ENCODE measurements at regions not wholly inside any gene's neighbourhood (a gene's known extent, or its start where the extent isn't known, plus 50 kb on each side); places are given as distances from the start of the nearest gene placed in this dataset.
A peak's percentile ranks its signal among the peaks of the same experiment; 100 is the strongest.

DNA sequence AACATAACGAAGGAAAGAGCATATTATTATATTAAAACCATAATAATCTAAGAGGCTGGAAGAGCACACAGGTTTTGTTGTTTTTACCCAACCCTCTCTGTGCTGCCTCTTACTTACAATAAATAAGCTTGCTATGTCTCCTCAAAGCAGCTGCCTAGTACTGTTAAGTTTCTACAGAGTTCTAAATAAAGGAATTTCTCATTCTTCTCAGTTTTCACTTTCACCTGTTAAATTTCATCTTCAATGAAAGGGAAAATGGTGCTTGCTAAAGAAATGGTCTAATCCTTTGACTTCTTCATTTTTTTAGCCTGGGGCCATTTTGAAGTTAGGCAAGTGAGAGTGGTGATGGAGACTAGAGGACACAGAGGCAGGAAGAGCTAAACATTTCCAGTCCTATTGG is 396.1 kb downstream of the MAN2A1 start:
- no peak for DNase-seq

DNA sequence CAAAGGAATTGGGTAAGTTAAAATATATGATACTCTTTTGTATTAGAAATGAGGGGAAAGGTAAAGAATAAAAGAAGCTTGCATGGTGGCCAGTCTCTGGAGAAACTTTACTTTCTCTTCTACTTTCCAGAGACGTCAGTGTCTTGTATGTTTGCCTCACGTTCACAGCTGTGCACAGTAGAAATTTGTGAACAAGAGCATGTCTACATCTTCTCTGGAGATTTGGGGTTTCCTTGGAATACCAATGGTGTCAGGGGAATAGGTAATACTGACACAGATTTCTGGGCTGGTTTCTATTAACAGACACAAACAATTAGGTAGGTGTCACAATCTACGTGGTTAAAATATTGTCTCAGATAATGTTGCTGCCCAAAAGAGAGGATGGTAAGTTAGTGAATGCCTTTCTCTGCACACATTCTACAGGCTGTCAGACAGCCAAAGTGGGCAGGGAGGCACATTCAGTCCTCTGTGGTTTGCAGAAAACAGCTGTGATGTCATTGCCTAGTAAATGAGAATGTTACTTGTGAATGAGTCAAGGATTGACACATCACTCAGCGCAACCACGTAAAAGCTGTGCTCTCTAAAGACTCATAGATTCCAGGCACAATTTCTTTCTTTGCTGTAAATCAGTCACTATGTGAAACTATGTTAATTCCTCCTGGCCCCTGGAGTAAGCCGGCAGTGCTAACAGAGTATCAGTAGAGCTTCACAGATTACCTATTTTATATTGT is 397.1 kb downstream of the MAN2A1 start:
- DNase-seq = peak; percentile 34

DNA sequence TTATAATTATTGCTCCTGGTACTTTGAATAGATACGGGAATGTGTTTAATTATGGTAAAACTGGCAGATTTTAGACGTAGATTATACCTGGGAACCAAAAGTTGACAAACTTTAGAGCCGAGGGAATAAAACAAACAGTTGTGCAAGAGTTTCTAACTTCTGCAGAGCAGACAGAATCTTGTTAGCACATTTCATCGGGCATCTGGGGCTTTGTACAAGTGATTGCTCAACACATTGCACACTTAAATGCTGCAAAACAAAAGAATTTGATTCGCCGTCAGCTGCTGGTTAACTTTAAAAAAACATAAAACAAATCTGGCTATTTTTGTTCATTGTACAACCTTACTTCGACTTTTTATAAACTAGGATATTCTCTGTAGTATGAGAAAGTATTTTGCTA is 398.1 kb downstream of the MAN2A1 start:
- no peak for DNase-seq

DNA sequence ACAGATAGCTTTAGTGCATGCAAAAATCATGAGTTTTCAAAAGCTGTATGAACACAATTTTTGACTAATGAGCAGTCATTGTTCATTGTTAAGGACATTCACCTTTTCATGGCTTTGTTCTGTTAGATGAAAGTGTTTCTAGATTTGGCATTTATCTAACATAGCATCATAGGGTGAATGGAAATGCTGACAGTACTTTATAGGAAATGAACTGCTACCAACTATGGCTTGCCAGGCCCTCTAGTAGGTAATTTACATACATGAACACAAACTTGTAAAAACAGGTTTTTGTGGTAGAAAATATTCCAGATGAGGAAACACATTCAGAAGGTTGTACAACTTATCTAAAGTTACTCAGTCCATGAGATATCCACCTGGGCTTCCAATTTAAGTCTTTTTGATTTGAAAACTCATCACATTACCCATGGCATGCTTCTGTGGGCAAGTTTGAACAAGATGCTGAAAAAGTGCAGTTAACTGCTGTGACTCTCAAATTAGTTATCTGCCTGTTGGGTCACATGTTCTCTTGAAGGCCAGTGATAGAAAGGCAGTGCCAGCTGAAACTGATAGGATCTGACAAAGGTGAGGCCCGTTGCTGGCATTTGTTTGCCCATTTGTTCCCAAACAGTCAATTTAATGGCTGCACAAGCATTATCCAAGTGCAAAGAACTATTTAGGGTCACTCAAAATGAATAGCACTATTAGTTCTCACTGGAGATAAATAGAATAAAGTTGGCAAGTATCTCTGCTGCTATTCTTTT is 399.1 kb downstream of the MAN2A1 start:
- no peak for DNase-seq

DNA sequence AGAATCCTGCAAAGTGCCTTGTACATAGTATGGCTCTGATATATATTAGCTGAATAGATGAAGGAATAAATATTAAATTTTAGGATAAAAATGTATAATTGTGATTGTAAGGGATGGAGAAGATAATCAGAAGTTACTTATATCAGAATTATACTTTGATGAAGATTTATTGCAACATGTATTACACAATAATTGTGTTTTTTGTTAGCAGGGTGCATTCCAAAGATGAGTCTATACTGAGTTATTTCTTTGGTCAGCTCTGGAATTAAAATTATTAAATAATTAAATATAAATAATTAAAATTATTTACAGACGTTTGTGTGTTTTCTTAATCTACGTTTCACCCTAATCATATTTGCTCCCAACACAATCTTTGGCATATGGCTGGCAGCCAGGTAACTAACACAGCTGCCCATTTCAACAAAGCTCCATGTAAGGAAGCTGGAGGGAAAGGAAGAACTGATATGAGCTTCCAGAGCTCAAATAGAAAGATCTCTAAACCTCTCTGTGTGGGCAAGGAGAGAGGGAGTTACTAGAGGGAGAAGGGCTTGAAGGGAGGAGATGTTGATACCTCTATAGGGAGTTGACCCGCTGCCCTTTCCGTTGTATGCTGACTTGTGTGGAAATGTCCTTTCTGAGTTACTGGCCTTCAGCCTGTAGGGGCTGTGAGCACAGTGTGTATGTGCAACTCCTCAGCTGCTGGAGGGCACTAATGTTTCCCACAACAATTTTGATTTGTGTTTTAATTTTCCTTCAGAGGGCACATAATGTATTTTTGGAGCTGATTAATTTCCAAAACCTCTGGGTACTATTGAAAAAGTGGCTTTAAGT is 403.4 kb downstream of the MAN2A1 start:
- no peak for DNase-seq

DNA sequence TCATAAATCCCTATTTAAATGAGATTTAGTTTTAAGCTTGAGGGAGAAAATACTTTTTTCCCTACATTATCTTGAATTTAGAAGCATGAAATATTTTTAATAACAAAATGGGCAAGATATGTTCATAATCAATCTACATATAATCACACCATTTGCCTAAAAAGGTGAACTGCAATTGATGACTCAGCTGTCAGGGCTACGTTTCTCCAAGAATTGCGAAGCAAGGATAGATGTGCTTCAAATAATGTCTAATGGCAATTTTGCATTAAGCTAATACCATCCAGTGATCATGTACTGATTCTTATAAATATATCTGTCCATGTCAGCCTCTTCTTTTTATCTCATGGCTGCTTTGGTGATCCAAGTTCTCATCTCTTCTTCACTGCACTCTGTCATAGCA is 404.4 kb downstream of the MAN2A1 start:
- no peak for DNase-seq

DNA sequence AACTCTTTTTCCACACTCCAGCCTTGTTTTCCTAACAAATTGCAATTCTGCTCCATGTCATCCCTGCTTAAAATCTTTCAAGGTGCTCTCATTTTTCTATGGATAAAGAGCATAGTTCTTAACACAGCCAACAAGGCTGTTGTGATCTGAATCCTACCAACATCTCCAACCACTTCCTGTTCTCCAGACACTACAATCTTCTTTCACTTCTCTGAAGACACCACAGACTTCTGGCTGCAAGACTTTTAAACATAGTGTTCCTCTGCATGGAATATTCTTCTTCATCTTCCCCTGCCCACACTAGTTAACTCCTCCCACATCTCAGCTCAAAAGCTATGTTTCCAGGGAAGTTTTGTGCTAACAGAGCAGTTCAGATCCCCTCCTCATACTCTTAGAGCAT is 404.8 kb downstream of the MAN2A1 start:
- DNase-seq = peak; percentile 12

DNA sequence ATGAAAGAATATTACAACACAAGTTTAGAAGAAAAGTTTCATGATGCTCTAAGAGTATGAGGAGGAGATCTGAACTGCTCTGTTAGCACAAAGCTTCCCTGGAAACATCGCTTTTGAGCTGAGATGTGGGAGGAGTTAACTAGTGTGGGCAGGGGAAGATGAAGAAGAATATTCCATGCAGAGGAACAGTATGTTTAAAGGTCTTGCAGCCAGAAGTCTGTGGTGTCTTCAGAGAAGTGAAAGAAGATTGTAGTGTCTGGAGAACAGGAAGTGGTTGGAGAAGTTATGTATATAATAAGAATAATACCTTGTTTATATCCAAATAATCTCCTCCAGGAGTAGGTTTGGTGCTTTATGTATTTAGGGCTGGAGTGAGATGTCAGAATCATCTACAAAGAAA is 406.7 kb downstream of the MAN2A1 start:
- DNase-seq = peak; percentile 25

DNA sequence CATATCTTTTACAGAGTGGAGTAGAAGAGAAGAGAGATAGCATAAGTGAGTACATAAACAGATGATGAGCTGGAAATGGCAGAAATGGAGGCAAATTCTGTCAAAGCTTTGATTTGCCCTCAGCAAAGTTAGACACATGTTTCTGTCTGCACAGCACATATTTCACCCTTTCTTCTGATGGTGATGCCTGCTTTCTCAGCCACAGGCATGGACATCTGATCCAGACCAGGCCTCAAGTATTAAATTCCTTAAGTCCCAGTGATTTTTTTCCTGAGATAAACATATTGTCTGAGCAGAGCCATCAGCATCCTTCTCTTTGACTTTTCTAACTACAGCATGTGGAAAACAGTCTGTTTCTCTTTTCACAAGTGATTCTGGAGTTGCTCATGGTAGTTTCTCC is 409.8 kb downstream of the MAN2A1 start:
- no peak for DNase-seq

DNA sequence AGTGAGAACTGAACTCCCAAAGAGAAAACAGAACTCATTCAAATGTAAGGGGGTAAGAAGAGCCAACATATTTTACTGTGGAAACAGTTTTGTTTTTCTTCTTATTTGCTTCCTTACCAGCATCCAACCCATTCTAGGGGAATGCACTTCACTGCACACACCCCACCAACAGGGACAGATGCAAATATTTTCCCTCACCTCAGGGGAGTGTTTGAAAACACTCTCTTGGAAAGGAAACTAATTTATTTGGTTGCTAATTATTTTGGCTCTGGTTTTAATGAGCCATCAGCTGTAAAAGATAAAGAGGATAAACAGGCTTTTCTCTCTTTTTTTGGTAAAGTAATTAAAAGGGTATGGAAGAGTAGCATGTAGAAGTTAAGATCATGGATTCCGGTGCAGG is 413.4 kb downstream of the MAN2A1 start:
- DNase-seq = no peak

DNA sequence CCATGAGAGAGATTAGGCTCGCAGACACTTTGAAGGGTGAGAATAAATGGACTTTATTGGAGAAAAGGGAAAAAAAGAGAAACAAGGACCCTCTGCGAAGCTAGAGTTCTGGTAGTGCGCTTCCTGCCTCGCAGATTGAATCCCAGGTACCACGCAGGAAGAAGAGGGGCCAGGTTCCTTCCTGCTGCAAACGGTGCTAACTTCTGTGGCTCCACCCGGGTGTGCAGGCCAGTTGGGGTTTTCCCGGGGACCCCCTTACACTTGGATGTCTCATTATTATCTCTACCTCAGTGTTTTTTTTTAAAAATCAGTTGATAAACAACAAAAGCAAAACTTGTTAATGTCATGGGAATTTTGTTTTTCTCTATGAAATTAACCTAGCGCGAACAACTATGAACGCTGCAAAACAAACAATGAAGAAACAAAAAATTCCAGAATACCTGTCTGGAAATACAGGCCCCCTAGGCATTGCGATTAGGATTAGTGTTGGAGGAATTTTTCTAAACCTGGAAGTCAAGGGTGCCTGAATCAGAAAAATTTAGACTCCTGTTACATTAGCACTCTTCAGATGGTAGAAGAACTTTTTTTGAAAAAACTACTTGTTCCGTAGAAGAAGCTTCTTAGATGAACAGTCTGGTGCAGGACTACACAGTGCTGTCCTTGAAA is 414.5 kb downstream of the MAN2A1 start:
- no peak for DNase-seq

DNA sequence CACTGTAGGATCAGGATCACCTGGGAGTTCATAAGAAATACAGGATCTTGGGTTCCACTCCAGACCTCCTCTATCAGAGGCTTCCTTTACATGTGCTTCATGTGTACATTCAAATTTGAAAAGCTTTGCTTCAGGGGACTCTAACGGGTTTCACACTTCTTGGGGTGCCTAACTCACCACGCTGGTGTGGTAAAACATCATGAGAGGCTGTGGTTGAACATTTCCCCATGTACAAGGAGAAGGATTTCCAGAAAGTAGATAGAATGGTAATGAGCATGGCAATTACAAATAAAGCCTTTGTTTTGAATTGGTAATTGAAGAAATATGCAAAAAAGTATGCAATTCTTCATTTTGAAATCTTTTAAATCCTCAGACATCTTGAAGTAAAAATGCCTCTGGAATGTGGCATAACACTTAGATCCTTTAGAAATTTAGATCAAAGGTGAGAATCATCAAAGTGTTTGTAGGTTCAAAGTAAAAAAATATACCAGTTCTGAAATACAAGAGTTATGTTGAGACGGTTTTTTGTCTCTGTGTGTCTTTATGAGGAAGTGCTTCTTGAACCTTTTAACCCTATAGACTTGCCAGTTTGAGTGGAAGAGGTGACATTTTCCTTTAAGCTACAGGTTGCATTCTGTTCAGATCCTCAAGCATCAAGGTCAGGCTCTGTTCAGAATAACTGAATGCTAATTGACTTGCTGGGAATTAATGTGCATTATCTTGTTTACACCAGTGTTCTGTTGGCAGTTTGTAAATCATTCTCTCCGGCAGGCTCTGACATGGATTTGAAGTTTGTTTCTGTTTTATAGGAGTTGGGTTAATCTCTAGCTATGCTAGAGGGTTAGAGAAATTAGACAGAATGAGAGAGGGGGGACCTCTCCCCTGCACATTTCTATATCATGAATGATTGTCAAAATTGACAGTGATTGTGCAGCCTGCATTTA is 415.3 kb downstream of the MAN2A1 start:
- DNase-seq = no peak

DNA sequence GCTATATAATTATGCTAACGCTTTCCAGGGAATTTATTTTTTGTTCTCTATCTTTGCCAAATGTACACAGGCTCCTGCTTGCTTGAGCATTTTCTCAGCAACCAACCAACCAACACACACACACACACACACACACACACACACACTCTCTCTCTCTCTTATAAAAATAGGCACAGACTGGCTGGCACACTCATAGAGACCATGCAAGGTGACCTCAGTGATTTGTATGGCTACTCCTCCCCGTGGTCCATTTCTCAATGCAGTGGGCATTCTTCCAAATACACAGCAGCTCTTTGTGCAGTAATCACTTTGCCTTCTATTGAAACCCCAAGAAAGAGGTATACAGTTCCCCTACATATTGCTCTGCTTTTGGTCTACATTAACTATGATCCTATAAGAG is 416.0 kb downstream of the MAN2A1 start:
- no peak for DNase-seq

DNA sequence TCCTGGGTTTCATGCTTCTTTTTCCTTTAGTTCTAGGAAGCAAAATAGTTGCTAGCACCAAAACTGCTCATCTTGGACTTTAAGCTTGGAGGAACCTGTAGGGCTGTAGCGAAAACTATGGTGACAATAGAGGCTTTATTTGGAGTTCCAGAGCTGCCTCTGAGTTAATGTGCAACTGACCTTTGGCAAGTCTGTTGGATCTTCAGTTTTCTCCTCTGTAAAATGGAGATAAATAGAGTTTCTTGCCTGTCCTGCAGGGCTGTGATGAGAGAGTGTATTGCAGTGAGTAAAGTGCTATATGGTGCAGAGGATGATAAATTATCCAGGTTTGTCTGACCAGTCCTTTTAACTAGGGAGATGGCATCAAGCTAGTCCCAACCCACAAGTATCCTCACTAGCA is 417.0 kb downstream of the MAN2A1 start:
- no peak for DNase-seq

DNA sequence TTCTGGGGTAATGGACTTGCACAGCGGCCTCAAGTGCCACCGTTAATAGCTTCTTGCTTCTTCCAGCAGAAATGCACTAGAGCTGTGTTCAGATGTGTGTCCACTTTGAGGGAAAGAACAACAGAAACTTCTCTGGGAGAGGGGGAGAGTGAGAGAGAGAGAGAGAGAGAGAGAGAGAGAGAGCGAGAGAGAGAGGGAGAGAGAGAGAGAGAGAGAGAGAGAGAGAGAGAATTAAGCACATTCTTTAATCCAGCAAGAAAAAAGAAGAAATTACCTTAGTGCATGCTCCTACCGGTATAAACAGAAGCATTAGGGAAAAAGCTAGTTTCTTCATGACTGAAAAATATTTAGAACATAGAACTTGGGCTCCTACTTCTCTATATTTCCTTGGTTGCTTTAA is 418.8 kb downstream of the MAN2A1 start:
- no peak for DNase-seq

DNA sequence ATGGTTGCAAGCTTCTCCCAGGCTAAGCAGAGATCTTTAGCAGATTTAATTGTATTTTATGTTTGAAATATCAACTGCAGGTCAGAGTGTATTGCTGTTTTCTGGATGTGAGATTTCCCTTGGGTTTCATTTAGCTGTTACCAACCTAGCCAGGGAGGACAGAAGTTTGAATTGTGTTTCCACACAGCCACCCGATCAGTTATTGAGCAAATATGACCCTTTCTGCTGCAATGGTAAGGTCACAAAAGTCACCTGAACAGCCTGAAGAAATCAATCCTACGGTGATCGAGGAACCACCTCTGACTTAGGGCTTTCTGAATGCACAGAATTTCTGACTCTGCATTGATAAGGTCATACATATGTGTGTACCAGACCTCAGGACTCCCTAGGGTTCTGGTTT is 419.9 kb downstream of the MAN2A1 start:
- no peak for DNase-seq

DNA sequence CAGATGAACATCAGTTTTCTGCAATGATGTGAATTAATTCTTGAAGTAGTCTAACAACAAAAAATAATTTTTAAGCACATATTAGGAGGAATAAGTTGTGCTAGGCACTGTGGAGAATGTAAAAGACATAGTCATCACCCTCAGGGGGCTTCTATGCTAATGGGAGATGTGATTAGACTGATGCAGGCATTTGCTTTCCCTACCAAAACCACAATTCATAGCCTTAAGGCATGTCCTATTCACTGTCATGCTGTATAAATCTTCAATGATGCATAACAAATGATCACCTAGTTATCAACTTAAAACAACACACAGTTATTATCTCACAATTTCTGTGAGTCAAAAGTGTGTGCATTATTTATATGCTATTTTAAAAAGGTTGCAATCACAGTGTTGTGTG is 422.6 kb downstream of the MAN2A1 start:
- DNase-seq = no peak

DNA sequence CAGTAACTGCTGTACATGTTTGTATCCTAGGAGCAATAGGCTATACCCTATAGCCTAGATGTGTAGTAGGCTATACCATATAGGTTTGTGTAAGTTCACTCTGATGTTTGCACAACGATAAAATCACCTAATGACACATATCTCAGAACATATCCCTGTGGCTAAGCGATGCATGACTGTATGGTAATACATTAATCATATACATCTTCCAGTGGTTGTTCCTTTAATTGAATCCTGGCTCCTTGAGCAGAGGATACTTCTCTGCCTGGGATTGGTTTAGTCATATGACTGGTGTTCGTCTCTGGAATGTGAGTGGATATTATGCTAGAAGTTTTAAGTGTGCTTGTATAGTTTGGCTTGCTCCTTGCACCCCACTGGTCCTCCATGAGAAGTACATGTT is 425.8 kb downstream of the MAN2A1 start:
- no peak for DNase-seq

DNA sequence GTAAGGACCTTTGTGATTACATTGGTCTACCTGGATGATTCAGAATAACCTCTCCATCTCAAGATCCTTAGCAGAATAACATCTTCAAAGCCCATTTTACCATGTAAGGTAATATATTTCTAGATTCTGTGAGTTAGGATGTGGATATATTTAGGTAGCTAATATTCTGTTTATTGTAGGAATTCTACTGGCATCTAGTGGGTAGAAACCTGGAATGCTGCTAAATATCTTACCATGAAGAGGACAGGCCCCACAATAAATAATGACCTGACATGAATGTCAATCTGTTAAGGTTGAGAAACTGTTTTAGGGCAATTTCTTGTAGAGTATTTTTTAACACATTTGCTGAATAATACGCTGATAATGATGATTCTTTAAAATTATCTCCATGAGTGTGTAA is 426.8 kb downstream of the MAN2A1 start:
- DNase-seq = no peak

DNA sequence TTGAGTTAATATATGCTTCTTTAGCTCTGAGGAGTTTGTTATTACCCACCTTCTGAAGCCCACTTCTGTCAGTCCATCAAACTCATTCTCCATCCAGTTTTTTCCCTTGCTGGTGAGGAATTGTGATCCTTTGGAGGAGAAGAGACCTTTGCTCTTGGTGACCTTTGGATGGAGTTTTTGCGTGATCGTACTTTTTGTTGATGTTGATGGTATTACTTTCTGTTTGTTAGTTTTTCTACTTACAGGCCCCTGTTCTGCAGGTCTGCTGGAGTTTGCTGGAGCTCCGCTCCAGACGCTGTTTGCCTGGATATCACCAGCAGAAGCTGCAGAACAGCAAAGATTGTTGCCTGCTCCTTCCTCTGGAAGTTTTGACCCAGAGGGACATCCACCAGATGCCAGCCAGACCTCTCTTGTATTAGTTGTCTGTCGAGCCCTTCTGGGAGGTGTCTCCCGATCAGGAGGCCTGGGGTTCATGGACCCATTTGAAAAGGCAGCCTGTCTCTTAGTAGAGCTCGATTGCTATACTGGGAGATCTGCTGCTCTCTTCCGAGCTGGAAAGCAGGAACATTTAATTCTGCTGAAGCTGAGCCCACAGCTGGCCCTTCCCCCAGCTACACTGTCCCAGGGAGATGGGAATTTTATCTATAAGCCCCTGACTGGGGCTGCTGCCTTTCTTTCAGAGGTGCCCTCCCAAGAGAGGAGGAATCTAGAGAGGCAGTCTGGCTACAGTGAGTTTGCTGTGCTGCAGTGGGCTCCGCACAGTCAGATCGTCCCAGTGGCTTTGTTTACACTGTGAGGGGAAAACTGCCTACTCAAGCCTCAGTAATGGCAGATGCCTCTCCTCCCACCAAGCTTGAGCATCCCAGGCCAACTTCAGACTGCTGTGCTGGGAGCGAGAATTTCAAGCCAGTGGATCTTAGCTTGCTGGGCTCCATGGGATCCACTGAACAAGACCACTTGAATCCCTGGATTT is 445.5 kb downstream of the MAN2A1 start:
- no peak for DNase-seq

DNA sequence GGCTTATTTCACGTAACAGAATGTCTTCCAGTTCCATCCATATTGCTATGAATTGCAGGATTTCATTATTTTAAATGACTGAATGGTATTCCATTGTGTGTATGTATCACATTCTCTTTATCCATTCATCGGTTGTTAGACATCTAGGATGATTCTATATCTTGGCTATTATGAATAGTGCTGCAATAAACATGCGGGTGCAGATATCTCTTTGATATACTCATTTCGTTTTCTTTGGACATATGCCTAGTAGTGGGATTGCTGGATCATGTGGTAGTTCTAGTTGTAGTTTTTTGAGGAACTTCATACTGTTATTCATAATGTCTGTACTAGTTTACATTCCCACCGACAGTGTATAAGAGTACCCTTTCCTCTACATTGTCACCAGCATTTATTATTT is 460.5 kb downstream of the MAN2A1 start:
- DNase-seq = no peak
